ENCODE measurements at regions not wholly inside any gene's neighbourhood (a gene's known extent, or its start where the extent isn't known, plus 50 kb on each side); places are given as distances from the start of the nearest gene placed in this dataset.
A peak's percentile ranks its signal among the peaks of the same experiment; 100 is the strongest.

- intact Hi-C loops (cut with DNase I; ENCODE audit: low total_unique reads) (no loop called here), in situ Hi-C loops (cut with MboI; ENCODE audit: low pct_ligation_motif_present in 1 of 4, low pct_unique_long_range_greater_than_20kb in 1 of 4, low sequenced_read_pairs in 3 of 4) (no loop called here)
- TF ChIP-seq POLR2AphosphoS5 (IDR thresholded peaks at IDR 0.05) (no peak), CTCF (IDR thresholded peaks at IDR 0.05) (no peak), EP300 (IDR thresholded peaks at IDR 0.05; ENCODE audit: low read depth) (no peak), POLR2A (IDR thresholded peaks at IDR 0.05) (no peak)
- DNase-seq, result no peak
- H3K36me3 ChIP-seq, result no peaks in the 10 kb centered on the region
- H3K9me3 ChIP-seq, result no peaks in the 10 kb centered on the region
- no peaks in the 10 kb centered on the region for H3K27me3 ChIP-seq
- no peaks in the 10 kb centered on the region for H3K4me1 ChIP-seq
- 0 to 4% methylated on average over 1 of the region's 1 CpG for WGBS, 2 donors (ENCODE audit: low coverage in 1 of 2)
- H3K27ac ChIP-seq, result no peak overlapping the region
- no peak overlapping the region for H3K4me3 ChIP-seq
Observed at GRCh38 chr12:115212356-115212755, 528.4 kb upstream of the TBX3 start.

- Histone ChIP-seq H3K9me3 (no peaks in the 10 kb centered on the region), H3K4me1 (no peaks in the 10 kb centered on the region), H3K27me3 (no peaks in the 10 kb centered on the region), H3K4me3 (no peak overlapping the region), H3K27ac (no peak overlapping the region), H3K36me3 (no peaks in the 10 kb centered on the region)
- WGBS, 2 donors (ENCODE audit: low coverage in 1 of 2), result 66% methylated on average over 3 of the region's 3 CpGs; no CpG with 5 or more reads in 1 of the 2 donors
- TF ChIP-seq POLR2AphosphoS5 (IDR thresholded peaks at IDR 0.05) (no peak), EP300 (IDR thresholded peaks at IDR 0.05; ENCODE audit: low read depth) (no peak)
- intact Hi-C loops (cut with DNase I; ENCODE audit: low total_unique reads), result no loop called here
- in situ Hi-C loops (cut with MboI; ENCODE audit: low pct_ligation_motif_present in 1 of 4, low pct_unique_long_range_greater_than_20kb in 1 of 4, low sequenced_read_pairs in 3 of 4), result no loop called here
- DNase-seq, result no peak
Observed at GRCh38 chr12:115210533-115211252, 526.7 kb upstream of the TBX3 start.

GRCh38 chr12:115209230-115209629 lies 525.3 kb upstream of the TBX3 start:
- intact Hi-C loops (cut with DNase I; ENCODE audit: low total_unique reads), result no loop called here
- peak; percentile 16 for DNase-seq

GRCh38 chr12:115208098-115208497 lies 524.1 kb upstream of the TBX3 start:
- no peaks in the 10 kb centered on the region for H3K9me3 ChIP-seq
- WGBS, 2 donors (ENCODE audit: low coverage in 1 of 2), result 40 to 90% methylated on average over 1 to 6 of the region's 6 CpGs
- in situ Hi-C loops (cut with MboI; ENCODE audit: low pct_ligation_motif_present in 1 of 4, low pct_unique_long_range_greater_than_20kb in 1 of 4, low sequenced_read_pairs in 3 of 4), result no loop called here

More at GRCh38 chr12:115209230-115209629, 525.3 kb upstream of the TBX3 start:
- H3K27me3 ChIP-seq, result no peaks in the 10 kb centered on the region
- no peaks in the 10 kb centered on the region for H3K36me3 ChIP-seq
- no peak for TF ChIP-seq POLR2A (IDR thresholded peaks at IDR 0.05)
- TF ChIP-seq CTCF (IDR thresholded peaks at IDR 0.05), result no peak
- TF ChIP-seq POLR2AphosphoS5 (IDR thresholded peaks at IDR 0.05), result peak; percentile 78 to 98 (median 96)
- TF ChIP-seq EP300 (IDR thresholded peaks at IDR 0.05; ENCODE audit: low read depth), result no peak
- 45 to 80% methylated on average over 2 to 8 of the region's 8 CpGs for WGBS, 2 donors (ENCODE audit: low coverage in 1 of 2)
- H3K27ac ChIP-seq, result peak overlapping the region in 1 of 4 donors; percentile 15
- in situ Hi-C loops (cut with MboI; ENCODE audit: low pct_ligation_motif_present in 1 of 4, low pct_unique_long_range_greater_than_20kb in 1 of 4, low sequenced_read_pairs in 3 of 4), result no loop called here
- no peaks in the 10 kb centered on the region for H3K9me3 ChIP-seq
- no peaks in the 10 kb centered on the region for H3K4me1 ChIP-seq
- H3K4me3 ChIP-seq, result no peak overlapping the region

More at GRCh38 chr12:115208098-115208497, 524.1 kb upstream of the TBX3 start:
- H3K4me1 ChIP-seq, result no peaks in the 10 kb centered on the region
- no peaks in the 10 kb centered on the region for H3K36me3 ChIP-seq
- no peak for DNase-seq
- no peak overlapping the region for H3K27ac ChIP-seq
- intact Hi-C loops (cut with DNase I; ENCODE audit: low total_unique reads), result no loop called here
- H3K4me3 ChIP-seq, result no peak overlapping the region
- TF ChIP-seq POLR2A (IDR thresholded peaks at IDR 0.05) (no peak), POLR2AphosphoS5 (IDR thresholded peaks at IDR 0.05) (no peak), EP300 (IDR thresholded peaks at IDR 0.05; ENCODE audit: low read depth) (no peak), CTCF (IDR thresholded peaks at IDR 0.05) (no peak)
- H3K27me3 ChIP-seq, result no peaks in the 10 kb centered on the region
